GM23248 (cell line): ENCODE measurements at regions not wholly inside any gene's neighbourhood (a gene's known extent, or its start where the extent isn't known, plus 50 kb on each side); places are given as distances from the start of the nearest gene placed in this dataset.

Experiments used
- EZH2 ChIP-seq: fragments of 200-600 bp; sonication (generic); IDR thresholded peaks from 2 replicates; pipeline ENCODE4 v1.6.1; 2018; ENCODE audit warnings: antibody characterized with exemption, mild to moderate bottlenecking; ENCODE audit not compliant: insufficient read depth, poor library complexity, severe bottlenecking
- EZH2phosphoT487 ChIP-seq: fragments of 200-600 bp; sonication (generic); IDR thresholded peaks from 2 replicates; pipeline ENCODE4 v1.6.1; 2018; ENCODE audit warnings: antibody characterized with exemption, moderate library complexity, mild to moderate bottlenecking, low read depth; ENCODE audit not compliant: insufficient read depth

GRCh38 chr3:16789344-16790120 lies 95.2 kb upstream of the PLCL2 start:
- TF ChIP-seq EZH2phosphoT487 = no peak
- no peak for TF ChIP-seq EZH2
